Neural progenitor cell (in vitro differentiated cells): ENCODE measurements at regions not wholly inside any gene's neighbourhood (a gene's known extent, or its start where the extent isn't known, plus 50 kb on each side); places are given as distances from the start of the nearest gene placed in this dataset.

ENCODE experiments used
- DNase-seq: peaks from one replicate; pipeline ENCODE4 v3.0.0-alpha.2; 2016; ENCODE audit warnings: low spot score
- H2AFZ ChIP-seq: fragments of 200-600 bp; sonication (generic); replicated peaks from 2 replicates; pipeline ENCODE4 v1.6.1; 2016; ENCODE audit warnings: antibody characterized with exemption
- H3F3A ChIP-seq: fragments of 200-600 bp; sonication (generic); 2 replicates; pipeline ENCODE4 v1.6.1; 2016; ENCODE audit warnings: antibody characterized with exemption, low read depth
- H3K27ac ChIP-seq: fragments of 200-600 bp; sonication (generic); 2 replicates; pipeline ENCODE4 v1.5.1; 2016; ENCODE audit warnings: mild to moderate bottlenecking
- H3K27me3 ChIP-seq: fragments of 200-600 bp; sonication (generic); 2 replicates; pipeline ENCODE4 v1.6.1; 2016; ENCODE audit warnings: mild to moderate bottlenecking, moderate library complexity
- H3K36me3 ChIP-seq: fragments of 200-600 bp; sonication (generic); 2 replicates; pipeline ENCODE4 v1.5.1; 2016
- H3K4me1 ChIP-seq: fragments of 200-600 bp; sonication (generic); 2 replicates; pipeline ENCODE4 v1.6.1; 2016; ENCODE audit warnings: mixed run types
- H3K4me2 ChIP-seq: fragments of 200-600 bp; sonication (generic); 2 replicates; pipeline ENCODE4 v1.6.1; 2016
- H3K4me3 ChIP-seq: fragments of 200-600 bp; sonication (generic); 2 replicates; pipeline ENCODE4 v1.5.1; 2016
- H3K79me2 ChIP-seq: fragments of 200-600 bp; sonication (generic); 2 replicates; pipeline ENCODE4 v1.6.1; 2016; ENCODE audit warnings: low read depth
- H3K9ac ChIP-seq: fragments of 200-600 bp; sonication (generic); 2 replicates; pipeline ENCODE4 v1.6.1; 2016
- H3K9me3 ChIP-seq: fragments of 200-600 bp; sonication (generic); 2 replicates; pipeline ENCODE4 v1.5.1; 2016; ENCODE audit warnings: low read depth
- H4K20me1 ChIP-seq: fragments of 200-600 bp; sonication (generic); 2 replicates; pipeline ENCODE4 v1.6.1; 2016; ENCODE audit warnings: low read depth
- H3K27ac Mint-ChIP-seq: 3 replicates; pipeline ENCODE4 v1.8.0; 2021; ENCODE audit warnings: mixed read lengths
- H3K27me3 Mint-ChIP-seq: 2 replicates; pipeline ENCODE4 v1.8.0; 2022; ENCODE audit warnings: low read depth, mild to moderate bottlenecking, inconsistent platforms, moderate library complexity, mixed read lengths; ENCODE audit not compliant: insufficient read depth
- H3K36me3 Mint-ChIP-seq: 3 replicates; pipeline ENCODE4 v1.8.0; 2021; ENCODE audit warnings: mixed read lengths
- H3K4me1 Mint-ChIP-seq: 3 replicates; pipeline ENCODE4 v1.8.0; 2021; ENCODE audit warnings: mixed read lengths
- H3K4me3 Mint-ChIP-seq: 3 replicates; pipeline ENCODE4 v1.8.0; 2021; ENCODE audit warnings: mild to moderate bottlenecking, moderate library complexity, mixed read lengths
- H3K9me3 Mint-ChIP-seq: 3 replicates; pipeline ENCODE4 v1.8.0; 2020; ENCODE audit warnings: mixed read lengths
- EZH2 ChIP-seq: fragments of 200-600 bp; sonication (generic); IDR thresholded peaks from 2 replicates; pipeline ENCODE4 v1.6.1; 2017; ENCODE audit warnings: antibody characterized with exemption, mild to moderate bottlenecking, moderate library complexity
- EZH2phosphoT487 ChIP-seq: fragments of 200-600 bp; sonication (generic); IDR thresholded peaks from 2 replicates; pipeline ENCODE4 v1.6.1; 2017; ENCODE audit warnings: antibody characterized with exemption
- TF ChIP-seq, protein P1 (sequence below): fragments of 200-600 bp; sonication (generic); IDR thresholded peaks from 2 replicates; pipeline ENCODE4 v1.5.1; 2017; ENCODE audit warnings: antibody characterized with exemption, mild to moderate bottlenecking

DNA sequence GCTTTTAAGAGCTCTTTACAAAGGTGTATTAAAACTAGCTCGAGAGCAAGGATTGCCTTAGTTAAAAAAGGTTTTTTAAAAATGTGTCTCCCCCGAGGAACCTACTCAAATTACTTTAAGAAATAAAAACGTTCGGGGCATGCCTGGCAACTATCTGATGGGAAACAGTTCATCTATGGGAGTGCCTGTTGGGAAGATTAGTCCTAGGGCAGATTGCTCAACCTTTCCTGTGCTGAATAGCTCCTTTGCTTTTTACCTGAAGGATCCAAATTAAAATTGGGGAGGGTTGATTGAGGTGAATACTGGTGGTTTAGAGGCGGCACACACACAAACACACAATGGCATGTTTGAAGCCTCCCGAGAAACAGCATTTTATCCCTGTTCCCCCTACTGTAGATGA, 541.4 kb upstream of the ATP2B1 start:
- H3K79me2 ChIP-seq, result no peaks in the 10 kb centered on the region
- no peaks in the 10 kb centered on the region for H3K36me3 Mint-ChIP-seq
- no peak for DNase-seq
- no peaks in the 10 kb centered on the region for H4K20me1 ChIP-seq
- H3K4me3 Mint-ChIP-seq, result no peak overlapping the region
- H2AFZ ChIP-seq, result peak overlapping the region; percentile 11
- peaks cover 2% of the 10 kb centered on the region for H3K27me3 Mint-ChIP-seq
- H3K9me3 Mint-ChIP-seq, result no peaks in the 10 kb centered on the region
- no peak overlapping the region for H3K4me2 ChIP-seq
- no peaks in the 10 kb centered on the region for H3K4me1 Mint-ChIP-seq
- no peaks in the 10 kb centered on the region for H3K27me3 ChIP-seq
- TF ChIP-seq, protein P1, sequence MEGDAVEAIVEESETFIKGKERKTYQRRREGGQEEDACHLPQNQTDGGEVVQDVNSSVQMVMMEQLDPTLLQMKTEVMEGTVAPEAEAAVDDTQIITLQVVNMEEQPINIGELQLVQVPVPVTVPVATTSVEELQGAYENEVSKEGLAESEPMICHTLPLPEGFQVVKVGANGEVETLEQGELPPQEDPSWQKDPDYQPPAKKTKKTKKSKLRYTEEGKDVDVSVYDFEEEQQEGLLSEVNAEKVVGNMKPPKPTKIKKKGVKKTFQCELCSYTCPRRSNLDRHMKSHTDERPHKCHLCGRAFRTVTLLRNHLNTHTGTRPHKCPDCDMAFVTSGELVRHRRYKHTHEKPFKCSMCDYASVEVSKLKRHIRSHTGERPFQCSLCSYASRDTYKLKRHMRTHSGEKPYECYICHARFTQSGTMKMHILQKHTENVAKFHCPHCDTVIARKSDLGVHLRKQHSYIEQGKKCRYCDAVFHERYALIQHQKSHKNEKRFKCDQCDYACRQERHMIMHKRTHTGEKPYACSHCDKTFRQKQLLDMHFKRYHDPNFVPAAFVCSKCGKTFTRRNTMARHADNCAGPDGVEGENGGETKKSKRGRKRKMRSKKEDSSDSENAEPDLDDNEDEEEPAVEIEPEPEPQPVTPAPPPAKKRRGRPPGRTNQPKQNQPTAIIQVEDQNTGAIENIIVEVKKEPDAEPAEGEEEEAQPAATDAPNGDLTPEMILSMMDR, result no peak
- TF ChIP-seq EZH2phosphoT487 (no peak), EZH2 (no peak)
- H3K4me1 ChIP-seq, result no peaks in the 10 kb centered on the region
- no peaks in the 10 kb centered on the region for H3F3A ChIP-seq
- H3K4me3 ChIP-seq, result no peak overlapping the region
- no peak overlapping the region for H3K9ac ChIP-seq
- no peak overlapping the region for H3K27ac ChIP-seq
- no peaks in the 10 kb centered on the region for H3K9me3 ChIP-seq
- H3K27ac Mint-ChIP-seq, result no peak overlapping the region
- no peaks in the 10 kb centered on the region for H3K36me3 ChIP-seq

DNA sequence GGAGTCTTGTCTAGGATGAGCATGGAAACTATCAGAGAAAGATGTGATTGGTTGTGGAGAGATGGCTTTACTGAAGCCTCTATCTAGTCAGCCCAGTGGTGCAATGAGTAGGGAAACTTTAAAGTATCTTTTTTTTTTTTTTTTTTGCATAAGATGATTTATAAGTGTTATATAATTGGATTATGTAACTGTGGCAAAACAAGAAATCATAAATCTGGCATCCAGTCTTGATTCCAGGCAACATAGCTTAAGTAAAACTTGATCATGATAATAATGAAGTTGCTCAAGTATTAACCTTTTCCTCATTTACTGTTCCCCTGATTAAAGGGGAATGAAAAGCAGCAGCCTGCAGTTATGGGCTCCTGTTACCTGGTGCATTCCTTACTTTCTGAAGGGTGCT, 538.0 kb upstream of the ATP2B1 start:
- no peak for DNase-seq
- Mint-ChIP-seq H3K4me3 (no peak overlapping the region), H3K36me3 (no peaks in the 10 kb centered on the region), H3K9me3 (no peaks in the 10 kb centered on the region), H3K27ac (no peak overlapping the region), H3K27me3 (peaks cover 2% of the 10 kb centered on the region), H3K4me1 (no peaks in the 10 kb centered on the region)
- Histone ChIP-seq H3K9ac (no peak overlapping the region), H3K4me3 (no peak overlapping the region), H3K9me3 (no peaks in the 10 kb centered on the region), H3F3A (no peaks in the 10 kb centered on the region), H3K27ac (no peak overlapping the region), H3K36me3 (no peaks in the 10 kb centered on the region), H3K27me3 (no peaks in the 10 kb centered on the region), H3K4me1 (no peaks in the 10 kb centered on the region), H2AFZ (no peak overlapping the region), H3K4me2 (no peak overlapping the region), H3K79me2 (no peaks in the 10 kb centered on the region), H4K20me1 (no peaks in the 10 kb centered on the region)
- TF ChIP-seq EZH2 (no peak), EZH2phosphoT487 (no peak)
- TF ChIP-seq, protein P1, result no peak

DNA sequence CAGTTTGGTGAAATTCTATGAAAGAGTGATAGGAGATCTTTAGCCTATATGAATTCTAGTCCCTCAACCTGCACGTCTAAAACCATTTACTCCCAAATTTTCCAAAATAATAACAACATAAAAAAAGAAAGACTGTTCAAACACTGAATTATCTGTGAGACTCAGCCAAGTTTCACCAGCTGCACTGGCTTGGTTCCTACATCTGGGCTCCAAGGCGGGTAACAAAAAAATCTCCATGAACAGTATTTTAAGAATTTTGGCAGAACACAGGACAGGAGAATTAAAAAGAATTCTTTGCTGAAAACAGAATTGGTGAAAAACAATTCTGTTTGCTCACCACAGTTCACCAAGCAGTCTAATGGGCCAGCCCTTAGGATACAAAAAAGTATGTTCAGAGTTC, 536.8 kb upstream of the ATP2B1 start:
- H3K4me2 ChIP-seq, result no peak overlapping the region
- no peaks in the 10 kb centered on the region for H3K9me3 ChIP-seq
- no peaks in the 10 kb centered on the region for H3K27me3 ChIP-seq
- H3K27ac Mint-ChIP-seq, result no peak overlapping the region
- no peak overlapping the region for H3K9ac ChIP-seq
- no peaks in the 10 kb centered on the region for H3F3A ChIP-seq
- H3K79me2 ChIP-seq, result no peaks in the 10 kb centered on the region
- H3K36me3 ChIP-seq, result no peaks in the 10 kb centered on the region
- no peak overlapping the region for H3K27ac ChIP-seq
- H3K27me3 Mint-ChIP-seq, result peaks cover under 1% of the 10 kb centered on the region
- no peak for TF ChIP-seq EZH2
- no peak for TF ChIP-seq EZH2phosphoT487
- TF ChIP-seq, protein P1, result no peak
- H2AFZ ChIP-seq, result no peak overlapping the region
- DNase-seq, result no peak
- no peaks in the 10 kb centered on the region for H3K9me3 Mint-ChIP-seq
- no peak overlapping the region for H3K4me3 ChIP-seq
- no peaks in the 10 kb centered on the region for H4K20me1 ChIP-seq
- no peak overlapping the region for H3K4me3 Mint-ChIP-seq
- H3K4me1 ChIP-seq, result no peaks in the 10 kb centered on the region
- no peaks in the 10 kb centered on the region for H3K4me1 Mint-ChIP-seq
- H3K36me3 Mint-ChIP-seq, result no peaks in the 10 kb centered on the region

DNA sequence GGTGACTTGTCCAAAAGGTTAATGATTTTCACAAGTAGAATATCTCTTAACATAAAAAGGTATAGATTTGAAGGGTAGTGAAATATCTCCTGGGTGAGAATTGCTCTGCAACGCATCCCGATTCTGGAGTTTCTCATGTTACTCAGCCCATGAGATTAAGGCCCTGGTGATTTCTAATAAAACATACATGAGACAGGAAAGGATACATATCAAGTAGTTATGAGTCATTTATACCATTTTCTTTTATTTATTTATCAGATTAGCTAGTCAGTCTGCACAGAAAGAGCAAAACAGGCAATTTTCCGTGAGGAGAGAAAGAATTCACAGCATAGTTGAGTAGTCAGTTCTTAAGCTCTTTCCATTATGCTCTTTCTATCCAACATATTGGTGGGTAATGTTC, 535.6 kb upstream of the ATP2B1 start:
- no peaks in the 10 kb centered on the region for H3K9me3 ChIP-seq
- no peak overlapping the region for H3K4me2 ChIP-seq
- Mint-ChIP-seq H3K4me1 (no peaks in the 10 kb centered on the region), H3K36me3 (no peaks in the 10 kb centered on the region), H3K4me3 (no peak overlapping the region), H3K27ac (no peak overlapping the region), H3K27me3 (peaks cover 4% of the 10 kb centered on the region), H3K9me3 (no peaks in the 10 kb centered on the region)
- H3K9ac ChIP-seq, result no peak overlapping the region
- no peak for DNase-seq
- no peaks in the 10 kb centered on the region for H3K79me2 ChIP-seq
- no peak overlapping the region for H3K27ac ChIP-seq
- TF ChIP-seq EZH2phosphoT487, result no peak
- H3K27me3 ChIP-seq, result no peaks in the 10 kb centered on the region
- H4K20me1 ChIP-seq, result no peaks in the 10 kb centered on the region
- no peak overlapping the region for H3K4me3 ChIP-seq
- H3K36me3 ChIP-seq, result no peaks in the 10 kb centered on the region
- no peaks in the 10 kb centered on the region for H3K4me1 ChIP-seq
- H2AFZ ChIP-seq, result no peak overlapping the region
- H3F3A ChIP-seq, result no peaks in the 10 kb centered on the region
